H9 (cell line): ENCODE measurements at regions not wholly inside any gene's neighbourhood (a gene's known extent, or its start where the extent isn't known, plus 50 kb on each side); places are given as distances from the start of the nearest gene placed in this dataset.

Experiments used
- DNase-seq: peaks from one replicate; pipeline ENCODE4 v3.0.0-alpha.2; 2017
- H2AFZ ChIP-seq: one replicate; pipeline ENCODE4 v1.6.1; 2013; ENCODE audit warnings: mild to moderate bottlenecking, low read length, control low read depth, moderate library complexity
- H2AK5ac ChIP-seq: 2 replicates; pipeline ENCODE4 v1.6.1; 2013; ENCODE audit warnings: low read length, control low read depth, mixed read lengths; ENCODE audit not compliant: insufficient read length
- H2BK120ac ChIP-seq: one replicate; pipeline ENCODE4 v1.6.1; 2013; ENCODE audit warnings: low read depth, mild to moderate bottlenecking, low read length, control low read depth, inconsistent platforms; ENCODE audit not compliant: poor library complexity, severe bottlenecking
- H2BK12ac ChIP-seq: 2 replicates; pipeline ENCODE4 v1.6.1; 2013; ENCODE audit warnings: low read length, control low read depth, mixed read lengths, low read depth; ENCODE audit not compliant: insufficient read length
- H2BK15ac ChIP-seq: 2 replicates; pipeline ENCODE4 v1.6.1; 2013; ENCODE audit warnings: low read depth, low read length, control low read depth
- H2BK20ac ChIP-seq: one replicate; pipeline ENCODE4 v1.6.1; 2013; ENCODE audit warnings: low read depth, mild to moderate bottlenecking, low read length, control low read depth, inconsistent platforms; ENCODE audit not compliant: poor library complexity, severe bottlenecking
- H2BK5ac ChIP-seq: 2 replicates; pipeline ENCODE4 v1.6.1; 2013; ENCODE audit warnings: low read length, control low read depth, mixed read lengths; ENCODE audit not compliant: insufficient read length
- H3K14ac ChIP-seq: 2 replicates; pipeline ENCODE4 v1.6.1; 2013; ENCODE audit warnings: low read length, control low read depth; ENCODE audit not compliant: insufficient read depth
- H3K18ac ChIP-seq: 2 replicates; pipeline ENCODE4 v1.6.1; 2013; ENCODE audit warnings: low read depth, mild to moderate bottlenecking, mixed read lengths, low read length, control low read depth; ENCODE audit not compliant: insufficient read length
- H3K23ac ChIP-seq: 2 replicates; pipeline ENCODE4 v1.6.1; 2013; ENCODE audit warnings: low read length, control low read depth, mixed read lengths, low read depth; ENCODE audit not compliant: insufficient read length
- H3K23me2 ChIP-seq: 2 replicates; pipeline ENCODE4 v1.6.1; 2013; ENCODE audit warnings: low read depth, mild to moderate bottlenecking, mixed read lengths, low read length, control low read depth; ENCODE audit not compliant: insufficient read length, poor library complexity, severe bottlenecking
- H3K27ac ChIP-seq: 2 replicates; pipeline ENCODE4 v1.5.1; 2013; ENCODE audit warnings: low read length, control low read depth, mixed read lengths, low read depth; ENCODE audit not compliant: insufficient read length
- H3K27me3 ChIP-seq: 2 replicates; pipeline ENCODE4 v1.6.1; 2013; ENCODE audit warnings: low read length, control low read depth, inconsistent platforms; ENCODE audit not compliant: insufficient read depth
- H3K4ac ChIP-seq: 2 replicates; pipeline ENCODE4 v1.6.1; 2013; ENCODE audit warnings: low read depth, mild to moderate bottlenecking, control low read depth, inconsistent platforms, low read length, moderate library complexity
- H3K4me1 ChIP-seq: 2 replicates; pipeline ENCODE4 v1.6.1; 2013; ENCODE audit warnings: low read length, control low read depth, inconsistent platforms; ENCODE audit not compliant: insufficient read depth
- H3K4me2 ChIP-seq: 2 replicates; pipeline ENCODE4 v1.6.1; 2013; ENCODE audit warnings: low read length, control low read depth, mixed read lengths; ENCODE audit not compliant: insufficient read length, insufficient read depth
- H3K56ac ChIP-seq: 2 replicates; pipeline ENCODE4 v1.6.1; 2013; ENCODE audit warnings: low read depth, mild to moderate bottlenecking, mixed read lengths, low read length, control low read depth; ENCODE audit not compliant: insufficient read length
- H3K79me1 ChIP-seq: 2 replicates; pipeline ENCODE4 v1.6.1; 2013; ENCODE audit warnings: low read depth, mild to moderate bottlenecking, moderate library complexity, low read length, control low read depth, inconsistent platforms; ENCODE audit not compliant: insufficient read depth, poor library complexity, severe bottlenecking
- H3K79me2 ChIP-seq: 2 replicates; pipeline ENCODE4 v1.6.1; 2013; ENCODE audit warnings: low read length, control low read depth, inconsistent platforms; ENCODE audit not compliant: insufficient read depth
- H3K9ac ChIP-seq: 2 replicates; pipeline ENCODE4 v1.6.1; 2013; ENCODE audit warnings: low read length, control low read depth, mixed read lengths; ENCODE audit not compliant: insufficient read length; ENCODE audit errors: extremely low read depth
- H3K9me3 ChIP-seq: one replicate; pipeline ENCODE4 v1.6.1; 2013; ENCODE audit warnings: low read depth, low read length, inconsistent platforms; ENCODE audit not compliant: control insufficient read depth
- H3T11ph ChIP-seq: one replicate; pipeline ENCODE4 v1.6.1; 2013; ENCODE audit warnings: mild to moderate bottlenecking, low read length, control low read depth, inconsistent platforms
- H4K20me1 ChIP-seq: one replicate; pipeline ENCODE4 v1.6.1; 2013; ENCODE audit not compliant: control insufficient read depth, insufficient read length, insufficient read depth
- H4K5ac ChIP-seq: 2 replicates; pipeline ENCODE4 v1.6.1; 2013; ENCODE audit warnings: low read depth, mild to moderate bottlenecking, mixed read lengths, low read length, control low read depth; ENCODE audit not compliant: insufficient read length
- H4K8ac ChIP-seq: replicated peaks from 2 replicates; pipeline ENCODE4 v1.6.1; 2013; ENCODE audit warnings: low read length, control low read depth, mixed read lengths, low read depth; ENCODE audit not compliant: insufficient read length
- H4K91ac ChIP-seq: 2 replicates; pipeline ENCODE4 v1.6.1; 2013; ENCODE audit warnings: low read depth, mild to moderate bottlenecking, moderate library complexity, mixed read lengths, low read length, control low read depth; ENCODE audit not compliant: insufficient read length
- H3K27ac Mint-ChIP-seq, 3 experiments: 2 replicates in 2 of 3; 3 replicates in 1 of 3; pipeline ENCODE4 v1.8.0; 2020 to 2021; ENCODE audit warnings: mixed read lengths in 3 of 3, mild to moderate bottlenecking in 1 of 3, moderate library complexity in 1 of 3
- H3K27me3 Mint-ChIP-seq: 2 replicates; pipeline ENCODE4 v1.8.0; 2021; ENCODE audit warnings: low read depth, mild to moderate bottlenecking, moderate library complexity, mixed read lengths
- H3K36me3 Mint-ChIP-seq, 3 experiments: 2 replicates in 2 of 3; 3 replicates in 1 of 3; pipeline ENCODE4 v1.8.0; 2020 to 2021; ENCODE audit warnings: low read depth in 3 of 3, mixed read lengths in 3 of 3; ENCODE audit not compliant: insufficient read depth in 1 of 3
- H3K4me1 Mint-ChIP-seq, 2 experiments: 2 replicates each; pipeline ENCODE4 v1.8.0; 2020; ENCODE audit warnings: mixed read lengths in 2 of 2
- H3K4me3 Mint-ChIP-seq, 2 experiments: 2 replicates in 1 of 2; 3 replicates in 1 of 2; pipeline ENCODE4 v1.8.0; 2020 to 2021; ENCODE audit warnings: mild to moderate bottlenecking in 2 of 2, mixed read lengths in 2 of 2, moderate library complexity in 1 of 2
- H3K9me3 Mint-ChIP-seq, 2 experiments: 2 replicates in 1 of 2; 3 replicates in 1 of 2; pipeline ENCODE4 v1.8.0; 2020; ENCODE audit warnings: mild to moderate bottlenecking in 2 of 2, mixed read lengths in 2 of 2, moderate library complexity in 1 of 2
- CTCF ChIP-seq: fragments of 200-600 bp; sonication (generic); conservative IDR thresholded peaks from 3 replicates; pipeline ENCODE4 v1.8.0; 2021; ENCODE audit warnings: antibody characterized with exemption, mild to moderate bottlenecking
- WGBS: extraction: QIAGEN DNeasy Blood & Tissue Kit; methylation state at CpG from one replicate; pipeline ENCODE4 v1.1.7; 2013; ENCODE audit warnings: missing lambda C conversion rate, low lambda C conversion rate, mixed read lengths; ENCODE audit not compliant: insufficient read length; ENCODE audit errors: extremely low coverage; 5-methylcytosine and 5-hydroxymethylcytosine counted together

DNA sequence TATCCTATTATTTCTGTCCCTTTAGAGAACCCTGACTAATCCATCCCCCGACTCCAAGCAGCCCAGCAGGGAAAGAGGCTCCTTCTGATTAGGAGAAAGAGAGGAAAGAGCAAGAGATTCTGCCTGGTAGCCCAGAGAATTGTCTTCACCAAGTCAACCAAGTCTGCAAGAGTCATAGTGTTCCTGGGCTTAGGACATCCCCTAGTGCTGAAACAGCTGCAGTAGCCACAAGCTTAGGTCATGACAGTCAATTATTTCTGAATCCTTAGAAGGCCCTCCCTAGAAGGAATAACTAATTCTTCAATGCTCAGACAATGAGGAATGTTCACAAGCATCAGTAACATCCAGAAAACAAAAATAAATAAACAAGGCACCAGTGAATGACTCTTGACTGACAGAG, 480.3 kb upstream of the GRIA3 start:
- Histone ChIP-seq H3K18ac (no peak overlapping the region), H2BK120ac (no peak overlapping the region), H3K23me2 (no peaks in the 10 kb centered on the region), H3K56ac (no peak overlapping the region), H3K4me2 (no peak overlapping the region), H2BK12ac (no peak overlapping the region), H3K79me2 (no peaks in the 10 kb centered on the region), H2BK5ac (no peak overlapping the region), H3K23ac (no peak overlapping the region), H2AFZ (no peak overlapping the region), H3K4me1 (no peaks in the 10 kb centered on the region), H2AK5ac (no peak overlapping the region), H2BK20ac (no peak overlapping the region), H4K91ac (no peak overlapping the region), H3K9ac (no peak overlapping the region), H4K5ac (no peak overlapping the region), H4K20me1 (no peaks in the 10 kb centered on the region), H3K4ac (no peak overlapping the region), H3K14ac (no peak overlapping the region), H3K9me3 (peaks cover 16% of the 10 kb centered on the region), H4K8ac (no peak overlapping the region), H3K27me3 (no peaks in the 10 kb centered on the region), H2BK15ac (no peak overlapping the region), H3K27ac (no peak overlapping the region), H3T11ph (no peak overlapping the region), H3K79me1 (no peaks in the 10 kb centered on the region)
- Mint-ChIP-seq H3K27ac (peak overlapping the region in 1 of 3 experiments; percentile 6; a peak in 1 of 7 replicates), H3K27me3 (no peaks in the 10 kb centered on the region), H3K9me3 (peaks cover 37 to 79% of the 10 kb centered on the region in 2 experiments), H3K36me3 (peaks cover 5 to 10% (median 5%) of the 10 kb centered on the region in 3 experiments; a peak in 5 of 7 replicates), H3K4me1 (no peaks in the 10 kb centered on the region), H3K4me3 (no peak overlapping the region)
- DNase-seq, result no peak
- peak; percentile 37; the same call in 1 of the 3 replicates for TF ChIP-seq CTCF
- no CpG with 5 or more reads among the region's 1 CpG for WGBS
